Keratinocyte (primary cell): ENCODE measurements at regions not wholly inside any gene's neighbourhood (a gene's known extent, or its start where the extent isn't known, plus 50 kb on each side); places are given as distances from the start of the nearest gene placed in this dataset.

Experiments
- DNase-seq: peaks from one replicate; pipeline ENCODE4 v3.0.0-alpha.2; 2011; ENCODE audit warnings: low read depth, missing footprints, low spot score
- FAIRE-seq: peaks from 2 replicates; lab custom pipeline; 2011; peaks lifted over from hg19 to GRCh38; lab: Jason Lieb, UNC
- H2AFZ ChIP-seq: 2 replicates; pipeline ENCODE4 v1.6.0; 2012; ENCODE audit warnings: low read length, control low read depth, inconsistent platforms; ENCODE audit not compliant: control insufficient read depth
- H3K27ac ChIP-seq: 2 replicates; pipeline ENCODE4 v1.5.1; 2011; ENCODE audit warnings: low read length; ENCODE audit not compliant: control insufficient read depth, insufficient read depth
- H3K27me3 ChIP-seq: 3 replicates; pipeline ENCODE4 v1.6.0; 2011; ENCODE audit warnings: low read length; ENCODE audit not compliant: control insufficient read depth, insufficient read depth; ENCODE audit errors: extremely low read depth
- H3K36me3 ChIP-seq, 2 experiments: 2 replicates in 1 of 2; 3 replicates in 1 of 2; pipeline ENCODE4 v1.5.1; 2011; ENCODE audit warnings: low read length in 2 of 2, mild to moderate bottlenecking in 1 of 2; ENCODE audit not compliant: control insufficient read depth in 2 of 2, insufficient read depth in 2 of 2; ENCODE audit errors: extremely low read depth in 1 of 2
- H3K4me1 ChIP-seq: 3 replicates; pipeline ENCODE4 v1.5.1; 2011; ENCODE audit warnings: low read length; ENCODE audit not compliant: control insufficient read depth, insufficient read depth; ENCODE audit errors: extremely low read depth
- H3K4me2 ChIP-seq: 3 replicates; pipeline ENCODE4 v1.6.0; 2011; ENCODE audit warnings: low read depth, low read length; ENCODE audit not compliant: control insufficient read depth, insufficient read depth; ENCODE audit errors: extremely low read depth
- H3K4me3 ChIP-seq, 3 experiments: fragments of 200-600 bp in 1 of 3; sonication (generic) in 1 of 3; 2 replicates in 2 of 3; 3 replicates in 1 of 3; pipeline ENCODE4 v1.5.1; 2011 to 2016; ENCODE audit warnings: low read length in 3 of 3, mild to moderate bottlenecking in 3 of 3, control low read depth in 2 of 3, inconsistent platforms in 1 of 3, low read depth in 1 of 3, mixed read lengths in 1 of 3, mixed run types in 1 of 3, moderate library complexity in 1 of 3; ENCODE audit not compliant: control insufficient read depth in 2 of 3, insufficient read depth in 2 of 3; ENCODE audit errors: extremely low read depth in 1 of 3
- H3K79me2 ChIP-seq: 2 replicates; pipeline ENCODE4 v1.6.0; 2012; ENCODE audit warnings: low read length; ENCODE audit not compliant: control insufficient read depth, insufficient read depth
- H3K9ac ChIP-seq: 3 replicates; pipeline ENCODE4 v1.6.0; 2011; ENCODE audit warnings: low read length; ENCODE audit not compliant: control insufficient read depth, insufficient read depth; ENCODE audit errors: extremely low read depth
- H3K9me1 ChIP-seq: 3 replicates; pipeline ENCODE4 v1.6.0; 2011; ENCODE audit warnings: low read length; ENCODE audit not compliant: control insufficient read depth, insufficient read depth; ENCODE audit errors: extremely low read depth
- H3K9me3 ChIP-seq: 2 replicates; pipeline ENCODE4 v1.5.1; 2012; ENCODE audit warnings: low read depth, low read length; ENCODE audit not compliant: control insufficient read depth
- H4K20me1 ChIP-seq: 3 replicates; pipeline ENCODE4 v1.6.0; 2011; ENCODE audit warnings: low read length; ENCODE audit not compliant: control insufficient read depth, insufficient read depth; ENCODE audit errors: extremely low read depth
- EZH2 ChIP-seq: IDR thresholded peaks from one replicate; pipeline ENCODE4 v1.6.1; 2012; ENCODE audit warnings: inconsistent platforms, mild to moderate bottlenecking, low read length, moderate library complexity
- dilution Hi-C: fragments of 300-500 bp; cut with MboI; formaldehyde crosslinking; loops from one replicate; pipeline ENCODE4 v1.7.0; 2020; ENCODE audit warnings: low sequenced_read_pairs; ENCODE audit not compliant: extremely low pct_ligation_motif_present
- TF ChIP-seq, protein P1 (sequence below), 3 experiments: IDR thresholded peaks in 1 of 3; conservative IDR thresholded peaks in 1 of 3; optimal IDR thresholded peaks in 1 of 3; 2 replicates in 2 of 3; 3 replicates in 1 of 3; pipeline versions ENCODE3 to v1.5.1; 2011; ENCODE audit warnings: low read length in 3 of 3, mild to moderate bottlenecking in 3 of 3, moderate library complexity in 2 of 3, control low read depth in 1 of 3, inconsistent platforms in 1 of 3; ENCODE audit not compliant: insufficient read depth in 2 of 3; ENCODE audit errors: extremely low read depth in 1 of 3

DNA sequence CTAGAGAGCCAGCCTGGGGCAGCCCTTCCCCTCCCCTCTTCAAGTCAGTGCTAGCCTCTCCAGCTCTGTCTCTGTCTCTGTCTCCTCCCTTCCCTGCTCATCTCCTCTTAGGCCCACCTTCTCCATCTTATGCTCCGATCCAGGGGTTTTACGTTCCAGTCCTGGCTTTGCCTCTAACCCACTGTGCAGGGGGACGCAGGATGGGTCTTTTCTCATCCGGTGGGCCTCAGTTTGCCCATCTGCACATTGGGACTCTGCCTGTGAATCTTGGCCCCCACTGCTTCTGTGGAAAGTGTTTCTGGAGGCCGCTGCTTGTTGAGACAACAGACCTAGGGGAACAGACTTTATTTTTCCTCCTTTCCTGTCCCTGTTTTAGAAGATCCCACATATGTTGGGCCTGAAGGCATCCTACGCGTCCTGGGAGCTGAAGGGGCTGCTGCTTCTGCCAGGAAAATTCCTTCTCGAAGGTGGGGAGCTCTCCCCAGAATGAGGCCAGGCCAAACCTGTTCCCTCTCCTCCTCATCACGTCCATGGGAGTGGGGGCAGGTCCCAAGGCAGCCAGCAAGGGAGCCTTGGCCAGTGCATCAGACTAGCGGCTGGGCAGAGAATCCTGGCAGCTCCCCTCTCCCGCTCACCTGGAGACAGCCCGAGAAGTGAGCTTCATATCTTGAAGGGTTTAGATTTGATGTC lies 99.5 kb upstream of the CSF3R start:
- Histone ChIP-seq H3K4me3 (no peak overlapping the region), H2AFZ (no peak overlapping the region), H3K36me3 (no peaks in the 10 kb centered on the region), H3K27me3 (no peaks in the 10 kb centered on the region), H3K27ac (no peak overlapping the region), H4K20me1 (no peaks in the 10 kb centered on the region), H3K4me1 (peaks cover 13% of the 10 kb centered on the region), H3K9me3 (no peaks in the 10 kb centered on the region), H3K9ac (no peak overlapping the region), H3K79me2 (no peaks in the 10 kb centered on the region), H3K4me2 (no peak overlapping the region), H3K9me1 (no peaks in the 10 kb centered on the region)
- no peak for DNase-seq
- dilution Hi-C loops = no loop called here
- no peak for FAIRE-seq
- TF ChIP-seq, protein P1, sequence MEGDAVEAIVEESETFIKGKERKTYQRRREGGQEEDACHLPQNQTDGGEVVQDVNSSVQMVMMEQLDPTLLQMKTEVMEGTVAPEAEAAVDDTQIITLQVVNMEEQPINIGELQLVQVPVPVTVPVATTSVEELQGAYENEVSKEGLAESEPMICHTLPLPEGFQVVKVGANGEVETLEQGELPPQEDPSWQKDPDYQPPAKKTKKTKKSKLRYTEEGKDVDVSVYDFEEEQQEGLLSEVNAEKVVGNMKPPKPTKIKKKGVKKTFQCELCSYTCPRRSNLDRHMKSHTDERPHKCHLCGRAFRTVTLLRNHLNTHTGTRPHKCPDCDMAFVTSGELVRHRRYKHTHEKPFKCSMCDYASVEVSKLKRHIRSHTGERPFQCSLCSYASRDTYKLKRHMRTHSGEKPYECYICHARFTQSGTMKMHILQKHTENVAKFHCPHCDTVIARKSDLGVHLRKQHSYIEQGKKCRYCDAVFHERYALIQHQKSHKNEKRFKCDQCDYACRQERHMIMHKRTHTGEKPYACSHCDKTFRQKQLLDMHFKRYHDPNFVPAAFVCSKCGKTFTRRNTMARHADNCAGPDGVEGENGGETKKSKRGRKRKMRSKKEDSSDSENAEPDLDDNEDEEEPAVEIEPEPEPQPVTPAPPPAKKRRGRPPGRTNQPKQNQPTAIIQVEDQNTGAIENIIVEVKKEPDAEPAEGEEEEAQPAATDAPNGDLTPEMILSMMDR (optimal IDR thresholded peaks at IDR 0.05 in 1 of 3, IDR thresholded peaks at IDR 0.05 in 1 of 3, conservative IDR thresholded peaks at IDR 0.05 in 1 of 3; ENCODE audit: extremely low read depth in 1 of 3, insufficient read depth in 2 of 3, low read length in 3 of 3) = no peak
- no peak for TF ChIP-seq EZH2

DNA sequence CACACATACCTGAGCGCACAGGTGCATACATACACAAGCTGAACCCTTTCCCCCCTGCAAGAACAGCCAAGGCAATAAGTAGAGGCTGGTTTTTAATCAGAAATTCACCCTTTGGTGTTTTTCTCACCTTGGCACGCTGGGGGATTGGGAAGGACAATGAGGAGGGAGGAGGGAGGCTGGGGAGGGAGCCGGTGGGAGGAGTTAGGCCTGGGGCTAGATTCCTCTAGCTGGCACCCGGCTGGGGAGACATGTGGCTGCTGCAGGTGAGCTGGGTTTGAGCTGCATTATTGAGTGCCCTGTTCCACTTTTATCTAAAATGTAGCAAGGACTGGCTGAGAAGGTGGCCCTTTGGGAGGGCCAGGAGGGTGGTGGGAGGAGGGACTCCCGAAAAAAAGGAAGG lies 97.8 kb upstream of the CSF3R start:
- Histone ChIP-seq H3K27me3 (no peaks in the 10 kb centered on the region), H3K9ac (no peak overlapping the region), H4K20me1 (no peaks in the 10 kb centered on the region), H3K4me1 (peaks cover 4% of the 10 kb centered on the region), H2AFZ (no peak overlapping the region), H3K27ac (no peak overlapping the region), H3K36me3 (no peaks in the 10 kb centered on the region), H3K9me1 (no peaks in the 10 kb centered on the region), H3K79me2 (no peaks in the 10 kb centered on the region), H3K4me2 (no peak overlapping the region), H3K9me3 (no peaks in the 10 kb centered on the region), H3K4me3 (no peak overlapping the region)
- TF ChIP-seq, protein P1 (optimal IDR thresholded peaks at IDR 0.05 in 1 of 3, IDR thresholded peaks at IDR 0.05 in 1 of 3, conservative IDR thresholded peaks at IDR 0.05 in 1 of 3; ENCODE audit: extremely low read depth in 1 of 3, insufficient read depth in 2 of 3, low read length in 3 of 3) = no peak
- TF ChIP-seq EZH2 = no peak
- dilution Hi-C loops = no loop called here
- FAIRE-seq (no peak), DNase-seq (no peak)
